GM18909 (cell line): ENCODE measurements at regions not wholly inside any gene's neighbourhood (a gene's known extent, or its start where the extent isn't known, plus 50 kb on each side); places are given as distances from the start of the nearest gene placed in this dataset.

Source experiments
- ATAC-seq: cut with Tn5 transposase; IDR thresholded peaks from one replicate; pipeline ENCODE4 v1.9.1; 2021; ENCODE audit warnings: mild to moderate bottlenecking; ENCODE audit not compliant: unreplicated experiment, poor library complexity

GRCh38 chr18:48488388-48488850, 50.4 kb upstream of the CTIF start:
- ATAC-seq: no peak

- ATAC-seq: no peak
These were observed 52.1 kb upstream of the CTIF start for GRCh38 chr18:48486754-48487153.

DNA sequence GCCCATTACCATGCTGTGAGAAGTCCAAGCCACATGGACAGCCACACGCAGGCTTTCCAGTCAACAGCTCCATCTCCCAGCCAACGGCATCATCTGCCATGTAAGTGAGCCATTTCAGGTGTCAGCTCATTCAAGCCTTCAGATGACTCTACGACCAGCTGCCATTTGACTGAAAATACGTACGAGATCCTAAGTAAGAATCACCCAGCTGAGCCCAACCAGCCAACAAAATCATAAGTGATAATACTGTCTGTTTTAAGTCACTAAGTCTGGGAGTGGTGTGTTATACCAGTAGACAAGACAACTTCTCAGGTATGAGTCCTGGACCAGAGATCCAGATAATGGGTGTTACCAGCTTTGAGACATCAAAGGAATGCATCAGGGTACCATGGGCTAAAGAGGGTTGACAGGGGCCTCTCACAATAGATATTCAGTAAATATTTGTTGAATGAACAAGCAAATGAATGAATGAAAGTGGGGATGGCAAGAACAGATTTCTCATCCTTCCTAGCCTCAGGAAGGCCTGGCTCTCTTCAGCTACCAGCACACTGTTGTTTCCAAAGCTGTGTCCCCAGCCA, 52.9 kb upstream of the CTIF start:
- no peak for ATAC-seq

DNA sequence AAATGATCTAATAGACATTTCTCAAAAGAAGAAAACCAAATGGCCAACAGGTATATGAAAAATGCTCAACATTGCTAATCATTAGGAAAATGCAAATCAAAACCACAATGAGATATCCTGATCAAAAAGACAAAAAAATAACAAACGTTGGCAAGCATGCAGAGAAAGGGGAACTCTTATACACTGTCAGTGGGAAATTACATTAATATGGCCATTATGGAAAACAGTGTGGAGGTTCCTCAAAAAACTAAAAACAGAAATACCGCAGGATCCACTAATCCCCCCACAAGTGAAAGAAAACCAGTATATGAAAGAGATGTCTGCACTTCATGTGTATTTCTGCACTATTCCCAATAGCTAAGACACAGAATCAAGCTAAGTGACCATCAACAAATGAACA, 57.7 kb upstream of the CTIF start:
- no peak for ATAC-seq

DNA sequence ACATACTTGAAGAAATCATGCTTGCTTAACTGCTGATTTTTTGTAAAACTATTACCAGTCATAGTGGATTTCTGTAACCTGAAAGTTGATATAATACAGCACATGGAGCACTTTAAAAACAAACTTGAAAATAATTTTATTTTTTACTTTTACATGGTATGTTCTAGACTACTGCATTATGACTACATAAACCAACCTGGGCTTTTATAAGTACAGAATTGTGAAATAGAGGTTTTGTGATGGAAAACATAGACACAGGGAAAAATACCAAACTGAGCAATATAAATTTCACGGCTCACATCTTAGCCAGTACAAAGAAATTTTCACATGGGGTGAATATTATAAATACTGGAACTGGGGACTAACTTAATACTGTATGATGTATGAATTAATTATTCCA, 59.3 kb upstream of the CTIF start:
- no peak for ATAC-seq

DNA sequence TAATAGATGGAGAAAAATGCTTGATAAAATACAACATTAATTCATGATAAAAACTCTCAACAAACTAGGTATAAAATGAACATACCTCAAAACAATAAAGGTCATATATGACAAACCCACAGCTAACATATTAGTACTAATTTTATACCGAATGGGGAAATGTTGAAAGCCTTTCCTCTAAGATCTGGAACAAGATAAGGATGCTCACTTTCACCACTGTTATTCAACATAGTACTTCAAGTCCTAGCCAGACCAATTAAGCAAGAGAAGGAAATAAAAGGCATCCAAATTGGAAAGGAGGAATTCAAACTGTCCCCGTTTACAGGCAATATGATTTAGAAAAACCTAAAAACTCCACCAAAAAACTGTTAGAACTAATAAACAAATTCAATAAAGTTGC, 61.5 kb upstream of the CTIF start:
- ATAC-seq: no peak

DNA sequence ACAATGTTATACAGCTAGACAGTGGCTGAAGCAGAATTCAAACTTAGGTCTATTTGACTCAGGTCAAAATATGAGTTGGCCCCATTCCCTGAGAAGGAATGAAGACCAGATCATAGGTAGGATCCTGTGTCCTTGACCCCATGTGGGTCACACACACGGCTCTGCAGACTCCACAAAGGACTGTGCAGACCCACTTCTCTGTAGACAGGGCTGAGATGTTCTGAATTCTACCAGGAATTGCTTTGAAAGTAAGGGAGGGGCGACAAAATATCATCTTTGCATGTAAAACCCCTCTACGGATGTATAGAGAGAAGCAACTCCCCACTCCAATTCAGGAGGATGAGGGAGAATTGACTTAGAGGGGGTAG, 62.3 kb upstream of the CTIF start:
- ATAC-seq: no peak

DNA sequence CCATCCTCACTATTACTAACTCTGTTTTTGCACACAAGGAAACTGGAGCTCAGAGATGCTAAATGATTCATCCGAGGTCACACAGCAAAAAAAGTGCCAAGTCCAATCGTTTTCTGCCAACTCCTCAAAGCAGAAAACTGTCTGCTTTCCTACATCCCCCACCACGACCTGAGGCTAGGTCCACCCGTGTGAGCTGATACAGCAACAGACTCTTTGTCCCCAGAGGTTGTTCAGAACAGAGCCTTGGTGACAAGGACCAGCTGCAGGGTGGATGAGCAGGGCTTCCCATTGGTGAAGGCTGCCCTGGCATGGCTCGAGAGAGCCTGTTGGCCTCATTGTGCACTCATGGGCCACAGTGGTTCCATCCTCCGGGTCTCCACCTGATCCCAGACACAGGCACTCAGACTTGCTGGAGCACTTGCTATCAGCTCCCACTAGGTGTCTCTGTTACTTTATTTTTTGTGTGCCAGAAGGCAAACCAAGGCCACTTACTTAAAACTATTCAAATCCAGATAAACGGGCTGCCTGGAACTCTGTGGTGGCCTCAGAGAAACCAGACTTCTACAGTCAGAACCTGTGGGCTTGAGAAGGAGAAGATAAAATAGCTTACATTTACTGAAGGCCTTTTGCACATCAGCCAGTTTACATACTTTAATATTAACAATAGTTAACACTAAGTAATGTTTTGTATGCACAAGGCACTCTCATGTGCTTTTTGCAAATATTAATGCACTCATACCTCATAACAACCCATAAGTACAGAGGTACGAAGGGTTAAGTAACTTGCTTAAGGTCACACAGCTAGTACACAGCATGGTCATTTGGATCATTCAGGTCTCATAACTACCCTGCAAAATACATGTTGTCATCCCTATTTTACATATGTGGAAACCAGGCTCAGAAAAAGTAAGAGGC, 62.9 kb upstream of the CTIF start:
- ATAC-seq: peak; percentile 59

DNA sequence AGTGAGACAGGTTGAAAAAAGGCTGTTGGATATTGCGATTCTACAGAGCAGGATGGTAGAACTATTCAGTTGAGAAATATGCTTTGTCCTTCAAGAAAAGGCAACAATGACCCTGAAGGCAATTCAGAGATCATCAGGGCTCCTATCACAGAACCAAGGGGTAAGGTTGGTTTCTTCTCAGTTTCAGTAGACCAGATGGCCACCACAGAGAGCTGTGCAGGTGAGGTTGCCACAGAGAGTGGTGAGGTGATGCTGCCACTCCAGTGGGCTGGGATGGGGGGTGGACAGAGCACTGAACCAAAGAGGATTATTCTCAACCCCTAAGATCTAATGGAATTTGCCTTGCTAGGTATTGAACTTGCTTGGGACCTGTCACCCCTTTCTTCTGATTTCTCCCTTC, 64.6 kb upstream of the ZBTB7C start:
- no peak for ATAC-seq

- no peak for ATAC-seq
These were observed 63.4 kb upstream of the ZBTB7C start for GRCh38 chr18:48472610-48473009.

GRCh38 chr18:48470484-48471180, 61.4 kb upstream of the ZBTB7C start:
- ATAC-seq: no peak

- ATAC-seq: no peak
These were observed 59.0 kb upstream of the ZBTB7C start for GRCh38 chr18:48468151-48468550.

GRCh38 chr18:48467231-48467630, 58.0 kb upstream of the ZBTB7C start:
- no peak for ATAC-seq

DNA sequence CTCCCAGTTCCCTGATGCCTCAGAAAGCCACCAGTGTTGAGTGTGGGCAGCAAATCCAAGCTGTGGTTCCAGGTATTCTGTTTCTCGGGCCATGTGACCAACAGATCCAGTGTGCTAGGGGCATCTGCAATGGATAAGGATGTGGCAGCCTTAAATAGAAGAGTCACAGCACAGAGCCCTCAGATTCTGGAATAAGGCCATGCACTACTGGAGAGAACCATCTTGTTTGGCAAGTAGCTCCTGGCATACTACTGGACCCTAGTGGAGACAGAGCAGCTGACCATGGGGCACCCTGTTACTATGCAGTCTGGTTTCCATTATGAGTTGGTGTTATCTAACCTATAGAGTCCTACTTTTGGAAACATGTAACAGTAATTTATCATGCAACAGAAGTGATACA, 53.3 kb upstream of the ZBTB7C start:
- ATAC-seq: no peak

DNA sequence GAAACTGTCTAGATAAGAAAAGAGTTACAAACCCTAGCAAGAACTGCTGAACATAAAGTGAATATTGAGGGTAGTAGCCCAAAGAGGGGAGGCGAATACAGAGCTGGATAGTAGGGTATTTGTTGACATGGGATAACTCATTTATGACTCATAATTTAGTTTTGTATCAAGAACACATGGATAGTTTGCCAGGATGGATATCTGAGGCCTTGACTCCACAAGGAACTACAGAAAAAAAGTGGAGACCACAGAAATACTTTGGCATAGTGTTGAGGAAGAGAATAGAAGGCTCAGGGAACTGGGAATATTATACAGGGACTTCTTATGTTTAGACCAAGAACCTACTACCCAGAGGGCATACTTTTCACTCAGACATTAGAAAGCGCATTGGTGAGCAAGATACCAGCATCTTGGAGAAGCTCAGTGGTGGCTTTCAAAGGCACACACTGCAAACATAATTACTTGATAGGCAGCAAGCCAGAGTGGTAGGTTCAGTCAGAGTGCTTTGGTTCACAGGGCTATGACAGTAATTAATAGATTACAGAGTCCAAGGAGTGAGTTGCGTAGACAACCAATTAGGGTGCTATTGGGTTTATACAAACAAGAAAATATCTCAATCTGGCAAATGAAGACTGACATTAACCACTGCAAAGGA, 51.9 kb upstream of the ZBTB7C start:
- ATAC-seq: no peak

DNA sequence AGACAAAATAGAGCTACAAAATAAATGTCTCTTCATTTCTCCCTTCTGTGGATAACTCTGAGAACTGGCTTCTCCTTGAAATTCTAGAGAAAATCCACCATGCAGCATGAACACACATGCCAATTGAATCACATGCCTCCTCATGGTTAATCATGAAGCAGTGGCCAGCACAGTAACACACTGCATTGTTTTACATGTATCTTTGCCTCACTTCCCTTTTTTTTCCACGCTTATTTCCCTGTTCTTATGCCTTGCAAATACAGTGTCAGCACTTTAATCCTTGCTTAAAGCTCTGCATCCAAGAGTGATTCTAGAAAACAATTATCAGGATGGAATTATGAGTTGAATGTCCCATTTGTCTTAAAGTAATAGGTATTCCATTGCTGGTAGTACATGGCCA, 50.3 kb upstream of the ZBTB7C start:
- no peak for ATAC-seq

DNA sequence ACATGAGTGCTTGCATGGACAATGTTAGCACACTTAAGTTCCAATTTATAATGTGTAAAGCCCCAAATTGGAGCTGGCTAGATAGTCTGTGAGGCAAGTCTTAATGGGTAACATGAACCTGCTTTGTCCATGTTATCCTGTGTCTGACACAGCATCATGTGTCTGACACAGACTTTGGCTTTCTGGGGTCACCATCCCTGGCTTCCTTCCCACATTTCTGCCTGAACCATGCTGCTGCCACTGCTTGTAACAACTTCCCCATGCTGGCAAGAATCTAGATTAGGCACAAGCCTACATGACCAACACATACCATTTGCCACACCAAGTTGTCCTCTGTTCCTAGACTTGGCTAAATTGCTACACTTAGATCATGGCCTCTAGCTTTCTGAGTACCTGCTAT, 49.8 kb upstream of the ZBTB7C start:
- no peak for ATAC-seq
